Right cardiac atrium (tissue), 5 donors: ENCODE measurements at regions not wholly inside any gene's neighbourhood (a gene's known extent, or its start where the extent isn't known, plus 50 kb on each side); places are given as distances from the start of the nearest gene placed in this dataset.
A peak's percentile ranks its signal among the peaks of the same experiment; 100 is the strongest.

Source experiments
- ATAC-seq, 2 donors: fragments of 200-7000 bp; cut with Tn5 transposase; one replicate each; pipeline versions ENCODE4 v1.8.0 to v1.9.1; 2020; ENCODE audit warnings: moderate library complexity in 2 of 2, mild to moderate bottlenecking in 1 of 2
- DNase-seq, 3 donors: peaks; one replicate each; pipeline ENCODE4 v3.0.0-alpha.2; 2020
- H3K27ac ChIP-seq: one replicate; pipeline ENCODE4 v1.5.1; 2013; ENCODE audit warnings: mild to moderate bottlenecking, low read length, control low read depth, moderate library complexity
- H3K27me3 ChIP-seq: one replicate; pipeline ENCODE4 v1.6.1; 2013; ENCODE audit not compliant: control insufficient read depth, insufficient read depth
- H3K4me1 ChIP-seq: one replicate; pipeline ENCODE4 v1.6.1; 2013; ENCODE audit warnings: low read length; ENCODE audit not compliant: control insufficient read depth, insufficient read depth
- H3K4me3 ChIP-seq: one replicate; pipeline ENCODE4 v1.5.1; 2013; ENCODE audit warnings: low read length, control low read depth
- H3K9me3 ChIP-seq: one replicate; pipeline ENCODE4 v1.6.1; 2013; ENCODE audit warnings: low read length; ENCODE audit not compliant: control insufficient read depth
- WGBS: extraction: QIAGEN DNeasy Blood & Tissue Kit; methylation state at CpG from one replicate; pipeline ENCODE4 v1.1.7; 2013; 5-methylcytosine and 5-hydroxymethylcytosine counted together
- intact Hi-C, 4 donors: fragments of 100-400 bp; cut with DNase I; formaldehyde crosslinking; loops; one replicate each; pipeline versions ENCODE4 v1.11.0 to v1.14.0; 2022 to 2023
- donor health status: healthy with polysubstance abuse.
- donor health status: DM: no; HTN: yes; CAD: no.
- donor health status: DM: no; HTN: no; CAD: no.
- donor health status: DM: no; HTN: yes; CAD: no; lungs with severe emphysema.
- donor health status: DM: yes; HTN: yes; CAD: no.

DNA sequence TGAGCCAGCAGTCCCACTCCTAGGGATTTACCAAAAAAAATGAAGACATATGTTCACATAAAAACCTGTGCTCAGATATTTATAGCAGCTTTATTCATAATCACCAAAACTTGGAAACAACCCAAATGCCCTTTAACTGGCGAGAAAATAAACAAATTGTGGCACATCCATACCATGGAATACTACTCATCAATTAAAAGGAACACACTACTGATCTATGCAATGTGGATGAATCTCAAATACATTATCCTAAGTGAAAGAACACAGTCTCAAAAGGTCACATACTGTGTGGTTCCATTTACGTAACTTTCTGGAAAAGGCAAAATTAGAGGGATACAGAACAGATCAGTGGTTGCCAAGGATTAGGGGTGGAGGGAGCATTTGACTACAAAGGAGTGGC is 394.5 kb downstream of the SHQ1 start:
- intact Hi-C loops = no loop called here

GRCh38 chr3:72452745-72453144 is 395.5 kb downstream of the SHQ1 start:
- Histone ChIP-seq H3K27me3 (no peaks in the 10 kb centered on the region), H3K9me3 (no peaks in the 10 kb centered on the region), H3K4me1 (no peaks in the 10 kb centered on the region), H3K27ac (no peak overlapping the region), H3K4me3 (no peak overlapping the region)
- DNase-seq = no peak
- no peak for ATAC-seq
- intact Hi-C loops = no loop called here
- 67% methylated on average over 5 of the region's 5 CpGs for WGBS

More for the DNA sequence above, 394.5 kb downstream of the SHQ1 start:
- Histone ChIP-seq H3K27me3 (no peaks in the 10 kb centered on the region), H3K4me1 (no peaks in the 10 kb centered on the region), H3K4me3 (no peak overlapping the region), H3K9me3 (no peaks in the 10 kb centered on the region), H3K27ac (no peak overlapping the region)
- no peak for ATAC-seq
- WGBS = 88% methylated on average over 2 of the region's 2 CpGs
- DNase-seq = no peak

- DNase-seq (no peak), ATAC-seq (no peak)
- H3K9me3 ChIP-seq = no peaks in the 10 kb centered on the region
- H3K4me1 ChIP-seq = no peaks in the 10 kb centered on the region
- no peak overlapping the region for H3K27ac ChIP-seq
- 66% methylated on average over 3 of the region's 3 CpGs for WGBS
- H3K4me3 ChIP-seq = no peak overlapping the region
- no peaks in the 10 kb centered on the region for H3K27me3 ChIP-seq
- intact Hi-C loops = no loop called here
Measured at GRCh38 chr3:72451841-72452240, 396.4 kb downstream of the SHQ1 start.

DNA sequence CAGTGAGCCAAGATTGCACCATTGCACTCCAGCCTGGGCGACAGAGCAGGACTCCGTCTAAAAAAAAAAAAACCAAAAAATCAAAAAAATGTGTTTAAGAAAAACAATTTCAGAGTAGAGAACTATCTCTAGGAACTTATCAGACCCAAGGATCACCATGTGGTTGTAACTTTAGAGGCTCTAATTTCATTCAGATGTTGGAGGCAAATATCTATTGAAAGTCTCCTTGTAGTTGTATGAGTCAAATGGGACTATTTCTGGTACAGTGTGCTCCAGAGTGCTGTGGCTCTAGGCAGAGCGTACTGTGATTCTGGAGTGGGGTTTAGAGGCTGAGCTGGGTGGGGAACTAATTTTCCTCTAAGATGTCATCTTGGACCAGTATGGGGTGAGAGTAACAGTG is 398.7 kb downstream of the SHQ1 start:
- H3K27ac ChIP-seq = no peak overlapping the region
- 95% methylated on average over 3 of the region's 3 CpGs for WGBS
- intact Hi-C loops = loop anchor here in 1 of 4 donors (10.0 kb wide), 1 partner anchor 145 kb away; no protein-coding TSS in a partner anchor
- DNase-seq (no peak), ATAC-seq (no peak)
- H3K9me3 ChIP-seq = no peaks in the 10 kb centered on the region
- H3K27me3 ChIP-seq = no peaks in the 10 kb centered on the region
- H3K4me1 ChIP-seq = no peaks in the 10 kb centered on the region
- H3K4me3 ChIP-seq = no peak overlapping the region

GRCh38 chr3:72448858-72449257 is 399.4 kb downstream of the SHQ1 start:
- WGBS = 88% methylated on average over 3 of the region's 3 CpGs
- no peak for ATAC-seq

GRCh38 chr3:72448375-72448823 is 399.8 kb downstream of the SHQ1 start:
- no peaks in the 10 kb centered on the region for H3K4me1 ChIP-seq
- H3K4me3 ChIP-seq = no peak overlapping the region
- no peaks in the 10 kb centered on the region for H3K27me3 ChIP-seq
- peak in 1 of 3 donors; percentile 41 for DNase-seq
- H3K9me3 ChIP-seq = no peaks in the 10 kb centered on the region
- ATAC-seq = no peak
- intact Hi-C loops = loop anchor here in 1 of 4 donors (10.0 kb wide), 1 partner anchor 144 kb away; no protein-coding TSS in a partner anchor
- WGBS = 91% methylated on average over 8 of the region's 8 CpGs
- H3K27ac ChIP-seq = no peak overlapping the region

More at GRCh38 chr3:72448858-72449257, 399.4 kb downstream of the SHQ1 start:
- no peak for DNase-seq
- intact Hi-C loops = loop anchor here in 1 of 4 donors (10.0 kb wide), 1 partner anchor 144 kb away; no protein-coding TSS in a partner anchor
- Histone ChIP-seq H3K9me3 (no peaks in the 10 kb centered on the region), H3K27ac (no peak overlapping the region), H3K4me3 (no peak overlapping the region), H3K4me1 (no peaks in the 10 kb centered on the region), H3K27me3 (no peaks in the 10 kb centered on the region)

DNA sequence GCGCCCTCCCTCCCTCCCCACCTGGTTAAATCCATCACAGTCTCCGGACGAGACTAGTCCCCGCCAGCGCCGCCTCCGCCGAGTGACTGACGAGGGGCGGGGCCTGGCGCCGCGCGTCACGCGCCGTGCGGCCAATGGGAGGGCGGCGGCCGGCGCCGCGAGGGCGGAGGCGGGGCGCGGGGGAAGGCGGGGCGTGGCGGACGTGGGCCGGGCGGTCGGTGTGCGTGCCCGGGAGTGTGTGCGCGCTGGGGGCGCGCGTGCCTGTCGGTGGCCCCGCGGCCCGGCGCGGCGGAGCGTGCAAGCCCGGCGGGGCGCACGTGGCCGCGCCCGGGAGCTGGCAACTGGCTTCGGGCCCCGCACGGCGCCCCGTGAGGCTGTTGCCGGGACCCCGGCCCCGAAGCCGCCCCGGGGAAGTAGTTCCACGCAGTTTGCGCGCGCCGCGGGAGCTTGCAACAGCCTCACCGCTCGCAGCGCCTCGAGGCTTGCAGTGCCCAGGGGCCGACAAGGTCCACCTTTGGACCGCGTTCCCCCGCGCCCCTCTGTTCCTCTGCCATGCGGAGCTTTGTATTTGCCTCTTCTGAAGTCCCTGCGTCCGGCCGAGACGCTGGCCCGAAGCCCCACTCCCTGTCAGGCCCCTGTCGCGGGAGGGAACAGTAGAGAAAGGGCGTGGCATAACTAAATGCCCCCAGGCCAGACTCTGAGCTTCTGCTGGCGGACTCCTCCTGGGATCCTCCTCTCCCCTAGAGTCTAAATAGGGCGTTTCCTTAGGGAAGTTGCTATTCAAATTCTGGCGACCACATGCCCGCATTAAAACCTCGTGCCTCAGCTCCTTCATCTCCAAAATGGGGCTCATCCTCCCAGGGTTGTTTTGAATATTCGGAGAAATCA is 400.9 kb downstream of the SHQ1 start:
- peak overlapping the region; percentile 78 for H3K4me3 ChIP-seq
- no peaks in the 10 kb centered on the region for H3K4me1 ChIP-seq
- DNase-seq = peak; percentile 94 to 98 (median 97)
- intact Hi-C loops = loop anchor here in 1 of 4 donors (10.0 kb wide), 1 partner anchor 143 kb away; no protein-coding TSS in a partner anchor
- WGBS = 7% methylated on average over 96 of the region's 97 CpGs
- no peaks in the 10 kb centered on the region for H3K27me3 ChIP-seq
- ATAC-seq = peak; percentile 96 to 99
- H3K9me3 ChIP-seq = no peaks in the 10 kb centered on the region
- peak overlapping the region; percentile 69 for H3K27ac ChIP-seq

GRCh38 chr3:72446218-72447058 is 401.8 kb downstream of the SHQ1 start, which contains the start of gene RYBP:
RYBP (minus strand) TSS chr3:72446621.
- Histone ChIP-seq H3K4me1 (no peaks in the 10 kb centered on the region), H3K9me3 (no peaks in the 10 kb centered on the region), H3K4me3 (peak within 1 kb of the TSS; percentile 78), H3K27ac (peak within 1 kb of the TSS; percentile 69), H3K27me3 (no peaks in the 10 kb centered on the region)
- under 1% methylated on average over 49 of the region's 49 CpGs for WGBS
- intact Hi-C loops = loop anchor here in 1 of 4 donors (10.0 kb wide), 1 partner anchor 142 kb away; no protein-coding TSS in a partner anchor
- ATAC-seq (peak; percentile 64 to 81), DNase-seq (no peak)

GRCh38 chr3:72445827-72446217 is 402.4 kb downstream of the SHQ1 start:
- no peaks in the 10 kb centered on the region for H3K27me3 ChIP-seq
- DNase-seq (no peak), ATAC-seq (no peak)
- no peak overlapping the region for H3K27ac ChIP-seq
- no peaks in the 10 kb centered on the region for H3K9me3 ChIP-seq
- WGBS = 13% methylated on average over 4 of the region's 4 CpGs
- intact Hi-C loops = loop anchor here in 1 of 4 donors (10.0 kb wide), 1 partner anchor 141 kb away; no protein-coding TSS in a partner anchor
- H3K4me1 ChIP-seq = no peaks in the 10 kb centered on the region
- H3K4me3 ChIP-seq = peak overlapping the region; percentile 78

DNA sequence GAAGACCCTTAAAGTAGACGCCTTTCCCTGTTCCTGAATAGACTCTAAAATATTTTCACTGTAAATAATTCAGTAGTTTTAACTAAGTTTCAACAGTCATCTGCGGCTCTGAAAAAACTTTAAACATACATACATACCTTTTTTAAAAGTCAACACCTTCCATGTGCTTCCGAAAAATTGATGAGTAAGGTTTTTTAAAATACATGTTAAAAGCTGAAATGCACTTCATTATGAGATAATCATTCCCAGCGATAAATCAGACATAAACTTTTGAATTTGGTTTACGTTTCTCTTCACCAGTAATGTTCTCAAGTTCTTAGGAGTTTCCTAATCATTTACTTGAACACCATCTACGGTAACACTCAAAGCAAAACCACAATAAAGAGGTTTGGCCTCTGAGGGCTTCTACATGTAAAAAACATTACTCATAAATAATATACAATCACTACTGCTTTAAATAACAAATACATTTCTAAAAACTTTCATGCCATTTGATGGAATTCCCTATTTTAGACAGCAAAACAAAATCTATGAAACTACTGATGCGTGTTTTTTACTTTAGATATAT is 403.5 kb downstream of the SHQ1 start:
- H3K4me3 ChIP-seq = no peak overlapping the region
- no peaks in the 10 kb centered on the region for H3K4me1 ChIP-seq
- intact Hi-C loops = loop anchor here in 1 of 4 donors (10.0 kb wide), 1 partner anchor 140 kb away; no protein-coding TSS in a partner anchor

More for the DNA sequence above, 403.5 kb downstream of the SHQ1 start:
- Histone ChIP-seq H3K9me3 (no peaks in the 10 kb centered on the region), H3K27me3 (no peaks in the 10 kb centered on the region), H3K27ac (no peak overlapping the region)
- WGBS = 85% methylated on average over 7 of the region's 7 CpGs
- ATAC-seq (no peak), DNase-seq (no peak)
